SK-N-SH treated with all-trans-retinoic acid at 6 μM for 48 hours (cell line): ENCODE measurements at regions not wholly inside any gene's neighbourhood (a gene's known extent, or its start where the extent isn't known, plus 50 kb on each side); places are given as distances from the start of the nearest gene placed in this dataset.

Source experiments
- ATAC-seq: fragments of 200-7000 bp; cut with Tn5 transposase; 3 replicates; pipeline ENCODE4 v1.9.1; 2020; ENCODE audit warnings: mild to moderate bottlenecking, moderate library complexity
- ARNTL ChIP-seq: fragments of 450-650 bp; formaldehyde crosslinking; IDR thresholded peaks from 2 replicates; pipeline ENCODE4 v1.5.0; 2020; ENCODE audit warnings: low read depth, mild to moderate bottlenecking, moderate library complexity, borderline replicate concordance
- BACH2 ChIP-seq: fragments of 250-450 bp; sonication (Bioruptor Pico); IDR thresholded peaks from 2 replicates; pipeline ENCODE4 v1.9.0; 2021; ENCODE audit warnings: mild to moderate bottlenecking, borderline replicate concordance
- CREB5 ChIP-seq: fragments of 250-450 bp; sonication (Bioruptor Pico); IDR thresholded peaks from 2 replicates; pipeline ENCODE4 v1.5.1; 2020; ENCODE audit warnings: low read depth, mild to moderate bottlenecking, moderate library complexity
- CSDC2 ChIP-seq: fragments of 250-450 bp; sonication (Bioruptor Pico); IDR thresholded peaks from 2 replicates; pipeline ENCODE4 v1.5.0; 2020; ENCODE audit warnings: mild to moderate bottlenecking, moderate library complexity
- ESRRG ChIP-seq: fragments of 250-450 bp; sonication (Bioruptor Pico); IDR thresholded peaks from 2 replicates; pipeline ENCODE4 v1.6.1; 2021; ENCODE audit warnings: mild to moderate bottlenecking
- GLIS3 ChIP-seq: fragments of 250-450 bp; sonication (Bioruptor Pico); IDR thresholded peaks from 2 replicates; pipeline ENCODE4 v1.5.0; 2020; ENCODE audit warnings: mild to moderate bottlenecking, moderate library complexity
- ISL1 ChIP-seq: fragments of 250-450 bp; sonication (Bioruptor Pico); IDR thresholded peaks from 2 replicates; pipeline ENCODE4 v2.1.2; 2022; ENCODE audit warnings: mild to moderate bottlenecking, moderate library complexity
- PATZ1 ChIP-seq: fragments of 250-450 bp; sonication (Bioruptor Pico); IDR thresholded peaks from 2 replicates; pipeline ENCODE4 v1.8.0; 2020; ENCODE audit warnings: mild to moderate bottlenecking, moderate library complexity, borderline replicate concordance
- POU6F1 ChIP-seq: fragments of 250-450 bp; sonication (Bioruptor Pico); IDR thresholded peaks from 2 replicates; pipeline ENCODE4 v1.8.0; 2021; ENCODE audit warnings: low read depth, mild to moderate bottlenecking, moderate library complexity, borderline replicate concordance
- PPARA ChIP-seq: fragments of 250-450 bp; sonication (Bioruptor Pico); IDR thresholded peaks from 2 replicates; pipeline ENCODE4 v1.5.0; 2020; ENCODE audit warnings: mild to moderate bottlenecking, borderline replicate concordance
- RARB ChIP-seq: fragments of 250-450 bp; sonication (Bioruptor Pico); IDR thresholded peaks from 2 replicates; pipeline ENCODE4 v1.8.0; 2021; ENCODE audit warnings: mild to moderate bottlenecking, moderate library complexity
- SNAI2 ChIP-seq: fragments of 250-450 bp; sonication (Bioruptor Pico); IDR thresholded peaks from 2 replicates; pipeline ENCODE4 v1.5.0; 2020; ENCODE audit warnings: mild to moderate bottlenecking, moderate library complexity
- TOX ChIP-seq: fragments of 250-450 bp; sonication (Bioruptor Pico); IDR thresholded peaks from 2 replicates; pipeline ENCODE4 v1.8.0; 2021; ENCODE audit warnings: mild to moderate bottlenecking, moderate library complexity, borderline replicate concordance
- TSHZ2 ChIP-seq: fragments of 250-450 bp; sonication (Bioruptor Pico); IDR thresholded peaks from 2 replicates; pipeline ENCODE4 v1.5.0; 2020; ENCODE audit warnings: mild to moderate bottlenecking, moderate library complexity
- ZFP3 ChIP-seq: fragments of 250-450 bp; sonication (Bioruptor Pico); IDR thresholded peaks from 2 replicates; pipeline ENCODE4 v1.5.0; 2020; ENCODE audit warnings: mild to moderate bottlenecking, moderate library complexity
- ZNF565 ChIP-seq: fragments of 450-650 bp; formaldehyde crosslinking; conservative IDR thresholded peaks from 2 replicates; pipeline ENCODE4 v1.5.0; 2020; ENCODE audit warnings: low read depth, mild to moderate bottlenecking, moderate library complexity
- ZNF8 ChIP-seq: fragments of 450-650 bp; formaldehyde crosslinking; IDR thresholded peaks from 2 replicates; pipeline ENCODE4 v1.5.0; 2020; ENCODE audit warnings: mild to moderate bottlenecking, moderate library complexity

GRCh38 chr6:18997375-18997826 lies 610.3 kb downstream of the RNF144B start:
- TF ChIP-seq PPARA (CRISPR knock-in tag) (no peak), ESRRG (CRISPR knock-in tag) (no peak), BACH2 (no peak), RARB (CRISPR knock-in tag) (no peak), ZNF565 (CRISPR knock-in tag) (no peak)
- ATAC-seq = peak; percentile 94

GRCh38 chr6:19002976-19003560 lies 615.9 kb downstream of the RNF144B start:
- no peak for ATAC-seq

GRCh38 chr6:19004176-19004575 lies 617.0 kb downstream of the RNF144B start:
- no peak for ATAC-seq
- TF ChIP-seq PATZ1 (no peak), CSDC2 (CRISPR knock-in tag) (no peak), BACH2 (no peak), GLIS3 (CRISPR knock-in tag) (no peak), TOX (CRISPR knock-in tag) (no peak), ZFP3 (CRISPR knock-in tag) (no peak), POU6F1 (CRISPR knock-in tag) (no peak), RARB (CRISPR knock-in tag) (no peak), TSHZ2 (no peak), ARNTL (no peak), CREB5 (no peak), ISL1 (CRISPR knock-in tag) (no peak)

More at GRCh38 chr6:19002976-19003560, 615.9 kb downstream of the RNF144B start:
- TF ChIP-seq ZNF8 (CRISPR knock-in tag) (no peak), BACH2 (no peak), ARNTL (no peak), SNAI2 (no peak), ZNF565 (CRISPR knock-in tag) (no peak), PATZ1 (no peak), TSHZ2 (no peak), ZFP3 (CRISPR knock-in tag) (no peak), CSDC2 (CRISPR knock-in tag) (no peak), ESRRG (CRISPR knock-in tag) (no peak)
